Left colon (tissue), 2 donors: ENCODE measurements at regions not wholly inside any gene's neighbourhood (a gene's known extent, or its start where the extent isn't known, plus 50 kb on each side); places are given as distances from the start of the nearest gene placed in this dataset.
A peak's percentile ranks its signal among the peaks of the same experiment; 100 is the strongest.

ENCODE experiments used
- ATAC-seq: fragments of 200-7000 bp; cut with Tn5 transposase; one replicate; pipeline ENCODE4 v1.9.1; 2020; ENCODE audit warnings: mild to moderate bottlenecking, moderate library complexity
- DNase-seq, 2 donors: peaks; one replicate each; pipeline ENCODE4 v3.0.0-alpha.2; 2020
- intact Hi-C, 2 donors: fragments of 100-400 bp; cut with DNase I in 1 of 2; cut with micrococcal nuclease in 1 of 2; formaldehyde crosslinking; loops; one replicate each; pipeline versions ENCODE4 v1.11.2 to v1.14.0; 2022; cut with DNase I, micrococcal nuclease
- donor health status: DM: no; HTN: no; CAD: no.
- donor health status: DM: yes; HTN: yes; CAD: no.

GRCh38 chr1:238568735-238569134 lies 678.0 kb upstream of the ZP4 start:
- no peak for ATAC-seq
- intact Hi-C loops, result no loop called here

GRCh38 chr1:238562341-238562740 lies 671.6 kb upstream of the ZP4 start:
- no peak for ATAC-seq
- DNase-seq, result no peak
- intact Hi-C loops, result no loop called here

More at GRCh38 chr1:238568735-238569134, 678.0 kb upstream of the ZP4 start:
- DNase-seq, result no peak

- ATAC-seq (no peak), DNase-seq (no peak)
- intact Hi-C loops, result no loop called here
Measured at GRCh38 chr1:238558746-238559145, 668.0 kb upstream of the ZP4 start.

GRCh38 chr1:238558156-238558555 lies 667.4 kb upstream of the ZP4 start:
- DNase-seq (no peak), ATAC-seq (no peak)
- intact Hi-C loops, result no loop called here

GRCh38 chr1:238552271-238552670 lies 661.5 kb upstream of the ZP4 start:
- DNase-seq, result no peak
- intact Hi-C loops, result no loop called here
- no peak for ATAC-seq

GRCh38 chr1:238549137-238549536 lies 658.4 kb upstream of the ZP4 start:
- intact Hi-C loops, result no loop called here
- DNase-seq (no peak), ATAC-seq (no peak)

- no peak for DNase-seq
- intact Hi-C loops, result no loop called here
- ATAC-seq, result no peak
Measured at GRCh38 chr1:238546118-238546517, 655.4 kb upstream of the ZP4 start.

- intact Hi-C loops, result no loop called here
- DNase-seq (no peak), ATAC-seq (no peak)
Measured at GRCh38 chr1:238537641-238538040, 646.9 kb upstream of the ZP4 start.

GRCh38 chr1:238530209-238530851 lies 639.6 kb upstream of the ZP4 start:
- ATAC-seq (no peak), DNase-seq (no peak)
- intact Hi-C loops, result no loop called here

- intact Hi-C loops, result no loop called here
- no peak for ATAC-seq
- DNase-seq, result no peak
Measured at GRCh38 chr1:238517711-238518110, 627.0 kb upstream of the ZP4 start.

- ATAC-seq, result no peak
- intact Hi-C loops, result no loop called here
- DNase-seq, result no peak
Measured at GRCh38 chr1:238501290-238501689, 610.6 kb upstream of the ZP4 start.

GRCh38 chr1:238499021-238499420 lies 608.3 kb upstream of the ZP4 start:
- intact Hi-C loops, result no loop called here
- DNase-seq (no peak), ATAC-seq (no peak)

- intact Hi-C loops, result no loop called here
- ATAC-seq, result no peak
Measured at GRCh38 chr1:238492271-238492670, 601.5 kb upstream of the ZP4 start.

GRCh38 chr1:238491265-238491664 lies 600.5 kb upstream of the ZP4 start:
- DNase-seq (no peak), ATAC-seq (no peak)
- intact Hi-C loops, result no loop called here

More at GRCh38 chr1:238492271-238492670, 601.5 kb upstream of the ZP4 start:
- no peak for DNase-seq

- ATAC-seq, result no peak
- no peak for DNase-seq
- intact Hi-C loops, result no loop called here
Measured at GRCh38 chr1:238489006-238489405, 598.3 kb upstream of the ZP4 start.

GRCh38 chr1:238488401-238488800 lies 597.7 kb upstream of the ZP4 start:
- intact Hi-C loops, result no loop called here
- DNase-seq (no peak), ATAC-seq (no peak)

GRCh38 chr1:238487931-238488330 lies 597.2 kb upstream of the ZP4 start:
- ATAC-seq, result no peak
- intact Hi-C loops, result no loop called here
- DNase-seq, result no peak

GRCh38 chr1:238485912-238486209 lies 595.1 kb upstream of the ZP4 start:
- ATAC-seq (no peak), DNase-seq (no peak)
- intact Hi-C loops, result no loop called here

GRCh38 chr1:238485057-238485911 lies 594.6 kb upstream of the ZP4 start:
- peak in 1 of 2 donors; percentile 7 for DNase-seq
- intact Hi-C loops, result no loop called here
- ATAC-seq, result no peak

GRCh38 chr1:238484121-238484520 lies 593.4 kb upstream of the ZP4 start:
- intact Hi-C loops, result no loop called here
- ATAC-seq (no peak), DNase-seq (no peak)

- ATAC-seq, result no peak
Measured at GRCh38 chr1:238476841-238477240, 586.1 kb upstream of the ZP4 start.

More at GRCh38 chr1:238476841-238477240, 586.1 kb upstream of the ZP4 start:
- intact Hi-C loops, result no loop called here
- DNase-seq, result no peak
